Nephron progenitor cell (in vitro differentiated cells): ENCODE measurements at regions not wholly inside any gene's neighbourhood (a gene's known extent, or its start where the extent isn't known, plus 50 kb on each side); places are given as distances from the start of the nearest gene placed in this dataset.

Source experiments
- DNase-seq: peaks from one replicate; pipeline ENCODE4 v3.0.0; 2021
- H3K27ac Mint-ChIP-seq: 2 replicates; pipeline ENCODE4 v1.8.0; 2021; ENCODE audit warnings: mild to moderate bottlenecking, moderate library complexity, mixed read lengths
- H3K27me3 Mint-ChIP-seq: 2 replicates; pipeline ENCODE4 v1.8.0; 2021; ENCODE audit warnings: mild to moderate bottlenecking, low read depth, mixed read lengths; ENCODE audit not compliant: poor library complexity
- H3K36me3 Mint-ChIP-seq: 2 replicates; pipeline ENCODE4 v1.8.0; 2021; ENCODE audit warnings: low read depth, mixed read lengths
- H3K4me1 Mint-ChIP-seq: 2 replicates; pipeline ENCODE4 v1.8.0; 2021; ENCODE audit warnings: mixed read lengths
- H3K4me3 Mint-ChIP-seq: 2 replicates; pipeline ENCODE4 v1.8.0; 2021; ENCODE audit warnings: mild to moderate bottlenecking, moderate library complexity, mixed read lengths
- H3K9me3 Mint-ChIP-seq: 2 replicates; pipeline ENCODE4 v1.8.0; 2021; ENCODE audit warnings: mild to moderate bottlenecking, moderate library complexity, mixed read lengths
- TF ChIP-seq, protein P1 (sequence below): fragments of 200-600 bp; sonication (generic); IDR thresholded peaks from 2 replicates; pipeline ENCODE4 v1.5.0; 2021; ENCODE audit warnings: antibody characterized with exemption

DNA sequence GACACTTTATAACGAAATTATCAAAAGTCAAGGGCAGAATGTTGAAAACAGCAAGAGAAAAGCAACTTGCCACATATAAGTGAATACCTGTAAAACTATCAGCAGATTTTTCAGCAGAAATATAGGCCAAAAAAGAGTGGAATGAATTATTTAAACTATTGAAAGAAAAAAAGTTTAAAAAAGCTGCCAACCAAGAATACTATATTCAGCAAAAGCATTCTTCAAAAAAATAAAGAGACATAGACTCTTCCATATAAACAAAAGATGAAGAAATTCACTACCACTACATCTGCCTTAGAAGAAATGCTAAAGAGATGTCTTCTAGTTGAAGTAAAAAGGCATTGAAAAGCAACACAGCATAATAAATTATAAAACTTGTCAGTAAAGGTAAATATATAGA lies 80.6 kb upstream of the CPNE8 start:
- TF ChIP-seq, protein P1, sequence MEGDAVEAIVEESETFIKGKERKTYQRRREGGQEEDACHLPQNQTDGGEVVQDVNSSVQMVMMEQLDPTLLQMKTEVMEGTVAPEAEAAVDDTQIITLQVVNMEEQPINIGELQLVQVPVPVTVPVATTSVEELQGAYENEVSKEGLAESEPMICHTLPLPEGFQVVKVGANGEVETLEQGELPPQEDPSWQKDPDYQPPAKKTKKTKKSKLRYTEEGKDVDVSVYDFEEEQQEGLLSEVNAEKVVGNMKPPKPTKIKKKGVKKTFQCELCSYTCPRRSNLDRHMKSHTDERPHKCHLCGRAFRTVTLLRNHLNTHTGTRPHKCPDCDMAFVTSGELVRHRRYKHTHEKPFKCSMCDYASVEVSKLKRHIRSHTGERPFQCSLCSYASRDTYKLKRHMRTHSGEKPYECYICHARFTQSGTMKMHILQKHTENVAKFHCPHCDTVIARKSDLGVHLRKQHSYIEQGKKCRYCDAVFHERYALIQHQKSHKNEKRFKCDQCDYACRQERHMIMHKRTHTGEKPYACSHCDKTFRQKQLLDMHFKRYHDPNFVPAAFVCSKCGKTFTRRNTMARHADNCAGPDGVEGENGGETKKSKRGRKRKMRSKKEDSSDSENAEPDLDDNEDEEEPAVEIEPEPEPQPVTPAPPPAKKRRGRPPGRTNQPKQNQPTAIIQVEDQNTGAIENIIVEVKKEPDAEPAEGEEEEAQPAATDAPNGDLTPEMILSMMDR: no peak
- Mint-ChIP-seq H3K36me3 (peaks cover 6% of the 10 kb centered on the region), H3K4me3 (no peak overlapping the region), H3K27me3 (no peaks in the 10 kb centered on the region), H3K4me1 (no peaks in the 10 kb centered on the region), H3K27ac (no peak overlapping the region), H3K9me3 (peaks cover 27% of the 10 kb centered on the region)
- DNase-seq: no peak

DNA sequence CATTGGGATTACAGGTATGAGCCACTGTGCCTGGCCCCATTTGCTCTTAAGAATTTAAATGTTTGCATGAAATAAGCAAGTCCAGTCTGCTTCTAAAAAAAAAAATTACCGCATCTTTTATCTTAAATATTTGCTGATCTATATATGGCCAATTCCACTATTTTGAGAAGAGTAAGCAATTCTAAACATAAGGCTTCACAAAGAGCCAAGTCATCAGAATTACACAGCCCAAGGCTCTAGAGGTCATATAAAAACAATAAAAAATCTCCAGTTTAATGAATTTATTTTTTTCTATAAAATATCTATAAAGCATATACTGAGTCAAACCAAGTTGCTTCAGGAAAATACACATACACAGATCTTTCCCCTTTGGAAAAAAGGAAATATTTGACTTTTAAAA lies 79.0 kb upstream of the CPNE8 start:
- Mint-ChIP-seq H3K4me1 (no peaks in the 10 kb centered on the region), H3K27me3 (no peaks in the 10 kb centered on the region), H3K27ac (no peak overlapping the region), H3K36me3 (peaks cover 6% of the 10 kb centered on the region), H3K4me3 (no peak overlapping the region), H3K9me3 (peaks cover 27% of the 10 kb centered on the region)
- DNase-seq: no peak
- TF ChIP-seq, protein P1: no peak

DNA sequence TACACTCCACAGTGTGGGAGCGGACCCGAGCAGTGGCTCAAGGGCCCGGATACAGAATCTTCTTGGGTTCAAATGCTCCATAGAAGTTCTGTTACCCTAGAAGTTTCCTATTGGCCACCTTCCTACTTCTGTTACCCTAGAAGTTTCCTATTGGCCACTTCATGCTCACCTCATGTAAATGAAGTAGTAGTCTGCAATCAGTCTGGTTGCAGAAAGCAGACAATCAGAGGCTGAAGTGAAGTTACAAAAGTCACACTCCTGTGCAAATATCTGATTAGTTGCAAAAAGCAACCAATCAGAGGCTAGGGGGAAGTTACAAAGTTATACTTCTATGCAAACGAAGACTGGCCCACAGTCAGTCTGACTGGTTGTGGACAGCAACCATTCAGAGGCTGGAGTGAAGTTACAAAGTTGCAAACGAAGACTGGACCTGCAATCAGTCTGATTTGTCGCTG lies 77.8 kb upstream of the CPNE8 start:
- no peak overlapping the region for H3K27ac Mint-ChIP-seq
- no peaks in the 10 kb centered on the region for H3K27me3 Mint-ChIP-seq
- H3K36me3 Mint-ChIP-seq: peaks cover 6% of the 10 kb centered on the region
- DNase-seq: no peak
- H3K9me3 Mint-ChIP-seq: peaks cover 27% of the 10 kb centered on the region
- no peaks in the 10 kb centered on the region for H3K4me1 Mint-ChIP-seq
- TF ChIP-seq, protein P1: no peak
- no peak overlapping the region for H3K4me3 Mint-ChIP-seq

DNA sequence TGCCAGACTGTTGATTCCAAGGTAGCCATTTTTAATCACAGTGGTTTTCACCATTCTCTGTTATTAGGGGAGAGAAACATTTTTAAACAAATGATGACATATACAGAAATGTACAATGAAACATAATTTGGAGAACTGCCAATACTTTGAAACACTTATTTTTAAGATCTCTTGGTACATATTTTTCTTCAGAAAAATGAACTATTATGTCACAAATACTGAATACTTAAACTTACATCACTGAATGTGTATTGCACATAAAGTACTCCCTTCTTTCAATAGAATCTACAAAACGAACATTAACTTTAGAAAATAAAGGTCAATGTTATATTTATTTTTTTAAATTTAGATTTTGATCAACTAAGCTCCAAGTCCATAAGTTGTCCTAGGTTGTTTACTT lies 71.7 kb upstream of the CPNE8 start:
- no peak for DNase-seq
- Mint-ChIP-seq H3K27ac (no peak overlapping the region), H3K9me3 (peaks cover 5% of the 10 kb centered on the region), H3K4me1 (no peaks in the 10 kb centered on the region), H3K27me3 (no peaks in the 10 kb centered on the region), H3K36me3 (no peaks in the 10 kb centered on the region), H3K4me3 (no peak overlapping the region)
- TF ChIP-seq, protein P1: no peak

DNA sequence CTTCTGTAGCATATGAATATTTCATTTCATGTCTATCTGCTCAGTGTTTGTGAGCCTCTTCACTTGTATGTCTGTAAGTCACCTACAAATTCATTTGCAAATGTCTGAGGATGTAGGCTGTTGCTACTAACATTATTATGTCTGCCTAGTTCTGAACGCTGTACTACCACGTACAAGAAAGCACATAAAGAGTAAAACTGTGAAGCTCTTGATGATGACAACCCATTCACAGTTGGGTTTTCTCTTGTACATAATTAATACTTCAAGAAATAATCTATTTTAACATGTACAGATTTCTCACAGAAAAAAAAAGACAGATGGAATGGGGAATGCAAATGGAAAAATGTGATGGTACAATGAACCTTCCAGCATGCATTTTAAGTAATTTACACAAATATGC lies 64.3 kb upstream of the CPNE8 start:
- Mint-ChIP-seq H3K9me3 (peaks cover 27% of the 10 kb centered on the region), H3K4me3 (no peak overlapping the region), H3K36me3 (no peaks in the 10 kb centered on the region), H3K27me3 (no peaks in the 10 kb centered on the region), H3K4me1 (no peaks in the 10 kb centered on the region), H3K27ac (no peak overlapping the region)
- DNase-seq: no peak
- TF ChIP-seq, protein P1: no peak

DNA sequence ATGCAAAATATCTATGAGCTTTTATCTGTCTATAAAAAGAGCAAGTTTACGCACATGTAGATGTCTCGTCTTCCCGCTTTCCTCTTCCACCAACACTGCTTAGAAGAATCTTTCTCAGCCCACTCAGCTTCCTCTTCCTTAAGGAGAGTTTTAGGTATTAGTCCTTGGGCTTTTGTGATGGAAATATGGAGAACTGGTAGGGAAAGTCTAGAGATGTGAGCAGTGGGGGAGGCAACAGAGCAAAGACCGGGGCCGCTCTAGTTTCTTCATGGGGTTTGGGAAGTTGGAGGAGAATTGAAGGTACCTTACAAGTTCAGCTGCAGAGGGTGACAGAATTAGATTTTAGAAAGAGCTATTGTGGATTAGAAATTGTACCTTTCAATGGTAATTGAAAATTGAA lies 56.3 kb upstream of the CPNE8 start:
- Mint-ChIP-seq H3K27ac (no peak overlapping the region), H3K4me1 (no peaks in the 10 kb centered on the region), H3K27me3 (peaks cover 9% of the 10 kb centered on the region), H3K4me3 (no peak overlapping the region), H3K36me3 (no peaks in the 10 kb centered on the region), H3K9me3 (no peaks in the 10 kb centered on the region)
- no peak for DNase-seq
- TF ChIP-seq, protein P1: no peak
